ENCODE measurements at regions not wholly inside any gene's neighbourhood (a gene's known extent, or its start where the extent isn't known, plus 50 kb on each side); places are given as distances from the start of the nearest gene placed in this dataset.

DNA sequence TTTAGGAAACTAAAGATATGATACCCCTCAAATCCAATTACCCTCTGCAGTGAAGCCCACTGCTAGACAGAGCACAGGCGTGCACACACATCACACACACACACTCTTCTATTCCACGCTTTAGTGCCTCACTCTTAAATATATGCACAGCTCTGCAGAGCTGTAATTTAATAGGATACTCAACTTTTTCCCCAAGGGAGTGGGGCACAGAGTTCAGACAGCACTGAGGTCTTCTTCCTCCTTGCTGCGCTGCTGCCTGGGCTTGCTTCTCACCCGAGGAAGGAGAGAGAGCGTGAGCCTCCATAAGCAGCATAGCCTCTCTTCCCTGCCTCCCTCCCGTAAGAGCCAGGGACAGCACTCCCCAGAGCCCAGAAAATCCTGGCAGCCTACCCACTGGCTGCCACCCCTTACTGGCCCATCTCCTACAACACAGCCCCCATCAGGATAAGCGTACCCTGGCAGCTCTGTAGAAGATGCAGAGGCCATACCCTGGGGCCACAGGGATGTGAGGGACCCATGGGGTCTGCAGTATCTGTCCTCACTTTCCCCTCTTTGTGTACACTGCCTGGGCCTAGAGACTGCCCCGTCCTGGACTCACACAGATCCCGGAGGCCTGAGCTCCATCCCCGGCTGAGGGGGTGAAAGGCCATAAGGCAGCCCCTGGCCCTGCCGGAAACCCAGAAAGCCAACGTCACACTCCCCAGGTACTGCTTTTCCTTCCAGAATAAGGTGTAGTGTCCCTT is 102.1 kb downstream of the C5orf15 start:
- DNase-seq (ENCODE audit: low spot score): no peak
- no peak overlapping the region for H2AFZ ChIP-seq (ENCODE audit: low read length)
- H3K4me1 ChIP-seq (ENCODE audit: insufficient read depth, low read length, poor library complexity, severe bottlenecking): no peaks in the 10 kb centered on the region
- no peaks in the 10 kb centered on the region for H3K9me2 ChIP-seq (ENCODE audit: insufficient read depth, low read length)
- TF ChIP-seq CTCF (conservative IDR thresholded peaks at IDR 0.05; ENCODE audit: low read length) (no peak), EZH2phosphoT487 (IDR thresholded peaks at IDR 0.05; ENCODE audit: borderline replicate concordance, low read depth, low read length) (no peak)
- BruUV-seq (replicated peaks): no TSS peak
- no peak overlapping the region for H3K4me3 ChIP-seq (ENCODE audit: low read depth, low read length, poor library complexity, severe bottlenecking)
- H3K9me3 ChIP-seq (ENCODE audit: low read length): no peaks in the 10 kb centered on the region
- H3K4me2 ChIP-seq (ENCODE audit: low read length): no peak overlapping the region
- ChIA-PET CTCF (ENCODE audit: unreplicated experiment) (no interaction called here), POLR2A (interaction anchor here (0.6 kb wide), 1 partner anchor 761 kb away, joined by 4 read pairs; no protein-coding TSS in a partner anchor)
- H3K79me2 ChIP-seq (ENCODE audit: insufficient read depth, low read depth, low read length): no peaks in the 10 kb centered on the region
- no peaks in the 10 kb centered on the region for H4K20me1 ChIP-seq (ENCODE audit: insufficient read depth, low read length)
- intact Hi-C loops (cut with micrococcal nuclease; ENCODE audit: unreplicated experiment): loop anchor here (5.0 kb wide), 2 partner anchors 94 to 754 kb away; no protein-coding TSS in a partner anchor
- H3K36me3 ChIP-seq (ENCODE audit: insufficient read depth, low read length): no peaks in the 10 kb centered on the region
- H3K27ac ChIP-seq (ENCODE audit: low read depth, low read length, poor library complexity, severe bottlenecking): no peak overlapping the region

GRCh38 chr5:133865113-133865512 is 103.3 kb downstream of the C5orf15 start:
- POLR2A ChIA-PET: no interaction called here
- no peaks in the 10 kb centered on the region for H3K36me3 ChIP-seq (ENCODE audit: insufficient read depth, low read length)
- BruUV-seq (replicated peaks): no TSS peak
- CTCF ChIA-PET (ENCODE audit: unreplicated experiment): no interaction called here
- no peak overlapping the region for H3K4me3 ChIP-seq (ENCODE audit: low read depth, low read length, poor library complexity, severe bottlenecking)
- H3K4me1 ChIP-seq (ENCODE audit: insufficient read depth, low read length, poor library complexity, severe bottlenecking): no peaks in the 10 kb centered on the region
- no peak overlapping the region for H2AFZ ChIP-seq (ENCODE audit: low read length)
- H3K9me3 ChIP-seq (ENCODE audit: low read length): no peaks in the 10 kb centered on the region
- no peaks in the 10 kb centered on the region for H3K79me2 ChIP-seq (ENCODE audit: insufficient read depth, low read depth, low read length)
- no peak overlapping the region for H3K27ac ChIP-seq (ENCODE audit: low read depth, low read length, poor library complexity, severe bottlenecking)
- TF ChIP-seq EZH2phosphoT487 (IDR thresholded peaks at IDR 0.05; ENCODE audit: borderline replicate concordance, low read depth, low read length) (no peak), CTCF (conservative IDR thresholded peaks at IDR 0.05; ENCODE audit: low read length) (no peak)
- no peak for DNase-seq (ENCODE audit: low spot score)
- H3K9me2 ChIP-seq (ENCODE audit: insufficient read depth, low read length): no peaks in the 10 kb centered on the region
- H4K20me1 ChIP-seq (ENCODE audit: insufficient read depth, low read length): no peaks in the 10 kb centered on the region
- intact Hi-C loops (cut with micrococcal nuclease; ENCODE audit: unreplicated experiment): loop anchor here (5.0 kb wide), 2 partner anchors 93 to 753 kb away; no protein-coding TSS in a partner anchor
- H3K4me2 ChIP-seq (ENCODE audit: low read length): no peak overlapping the region

GRCh38 chr5:133864711-133865110 is 103.7 kb downstream of the C5orf15 start:
- H4K20me1 ChIP-seq (ENCODE audit: insufficient read depth, low read length): no peaks in the 10 kb centered on the region
- ChIA-PET CTCF (ENCODE audit: unreplicated experiment) (no interaction called here), POLR2A (no interaction called here)
- H2AFZ ChIP-seq (ENCODE audit: low read length): no peak overlapping the region
- H3K4me3 ChIP-seq (ENCODE audit: low read depth, low read length, poor library complexity, severe bottlenecking): no peak overlapping the region
- no peak for TF ChIP-seq CTCF (conservative IDR thresholded peaks at IDR 0.05; ENCODE audit: low read length)
- BruUV-seq (replicated peaks): no TSS peak
- H3K79me2 ChIP-seq (ENCODE audit: insufficient read depth, low read depth, low read length): no peaks in the 10 kb centered on the region
- H3K27ac ChIP-seq (ENCODE audit: low read depth, low read length, poor library complexity, severe bottlenecking): no peak overlapping the region
- no peaks in the 10 kb centered on the region for H3K4me1 ChIP-seq (ENCODE audit: insufficient read depth, low read length, poor library complexity, severe bottlenecking)
- H3K9me3 ChIP-seq (ENCODE audit: low read length): no peaks in the 10 kb centered on the region
- H3K9me2 ChIP-seq (ENCODE audit: insufficient read depth, low read length): no peaks in the 10 kb centered on the region
- no peak for DNase-seq (ENCODE audit: low spot score)
- no peaks in the 10 kb centered on the region for H3K36me3 ChIP-seq (ENCODE audit: insufficient read depth, low read length)
- H3K4me2 ChIP-seq (ENCODE audit: low read length): no peak overlapping the region
- intact Hi-C loops (cut with micrococcal nuclease; ENCODE audit: unreplicated experiment): loop anchor here (1.0 to 5.0 kb wide), 3 partner anchors 80 to 752 kb away; no protein-coding TSS in a partner anchor

Data from OCI-LY7 (cell line).